ENCODE measurements at regions not wholly inside any gene's neighbourhood (a gene's known extent, or its start where the extent isn't known, plus 50 kb on each side); places are given as distances from the start of the nearest gene placed in this dataset.

DNA sequence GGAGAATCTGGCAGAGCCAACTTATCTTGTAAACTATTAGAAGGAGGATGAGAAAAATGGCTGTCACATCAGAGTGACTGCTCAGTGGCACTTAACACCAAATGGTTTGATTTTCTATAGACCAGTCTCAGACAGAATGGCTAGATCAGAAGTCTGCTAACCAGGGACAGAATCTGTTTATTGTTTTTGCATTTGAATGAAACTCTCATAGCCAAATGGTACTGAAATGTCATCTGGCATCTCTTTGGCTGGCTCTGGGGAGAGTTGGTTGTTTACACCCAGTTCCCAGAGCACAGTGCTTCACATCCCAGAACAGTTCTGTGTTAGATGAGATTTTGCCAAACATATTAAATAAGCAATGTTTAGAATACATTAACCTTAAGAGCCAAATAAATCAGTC, 106.6 kb upstream of the HMHB1 start:
- DNase-seq (no peak), ATAC-seq (no peak)
- no peak overlapping the region for H3K27ac ChIP-seq (ENCODE audit: low read length)
- no peak overlapping the region for H3K4me3 ChIP-seq (ENCODE audit: low read length)
- H3K4me1 ChIP-seq (ENCODE audit: control insufficient read depth, insufficient read depth, low read length) = peaks cover 5% of the 10 kb centered on the region
- no peaks in the 10 kb centered on the region for H3K9me3 ChIP-seq (ENCODE audit: control insufficient read depth, low read length)
- no peaks in the 10 kb centered on the region for H3K27me3 ChIP-seq (ENCODE audit: control insufficient read depth, insufficient read depth)
- intact Hi-C loops (cut with DNase I) = no loop called here

DNA sequence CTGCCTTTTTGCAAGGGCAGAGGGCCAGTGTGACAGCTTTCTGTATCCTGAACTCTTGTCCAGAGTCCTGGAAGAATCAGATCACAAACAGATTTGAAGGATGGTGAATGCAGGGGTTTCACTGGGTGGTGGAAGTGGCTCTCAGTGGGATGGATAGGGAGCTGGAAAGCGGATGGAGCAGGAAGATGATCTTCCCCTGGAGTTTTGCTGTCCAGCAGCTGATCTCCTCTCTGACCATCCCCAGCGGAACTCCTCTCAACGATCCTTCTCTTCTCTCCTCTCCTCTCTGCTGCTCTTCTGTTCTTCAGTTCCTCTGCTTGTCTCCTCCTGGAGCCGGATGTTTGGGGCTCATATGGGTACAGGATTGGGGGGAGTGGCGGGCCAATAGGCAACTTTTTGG, 108.3 kb upstream of the HMHB1 start:
- intact Hi-C loops (cut with DNase I) = no loop called here
- H3K27me3 ChIP-seq (ENCODE audit: control insufficient read depth, insufficient read depth) = no peaks in the 10 kb centered on the region
- 96% methylated on average over 5 of the region's 5 CpGs for WGBS
- H3K4me3 ChIP-seq (ENCODE audit: low read length) = no peak overlapping the region
- DNase-seq = no peak
- peaks cover 2% of the 10 kb centered on the region for H3K4me1 ChIP-seq (ENCODE audit: control insufficient read depth, insufficient read depth, low read length)
- H3K9me3 ChIP-seq (ENCODE audit: control insufficient read depth, low read length) = no peaks in the 10 kb centered on the region
- H3K27ac ChIP-seq (ENCODE audit: low read length) = no peak overlapping the region
- no peak for ATAC-seq

DNA sequence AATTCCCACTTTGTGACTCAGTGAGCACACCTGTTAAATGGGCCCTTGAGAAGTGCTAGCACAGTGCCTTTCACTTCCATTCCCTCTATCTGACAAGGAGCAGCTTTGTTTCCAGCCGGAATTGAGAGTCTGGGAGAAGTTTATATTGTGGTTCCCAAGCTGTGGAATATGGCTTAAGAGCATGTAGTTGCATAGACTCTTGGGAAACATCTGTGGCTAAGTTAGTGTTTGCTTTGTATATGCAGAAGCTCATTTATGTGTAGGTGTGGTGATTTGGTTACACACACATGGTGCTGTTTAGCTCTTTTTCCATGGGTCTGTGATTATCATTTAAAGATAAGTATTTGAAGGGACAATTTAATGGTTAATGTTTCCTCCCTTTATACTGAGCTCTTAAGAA, 110.5 kb upstream of the HMHB1 start:
- H3K4me3 ChIP-seq (ENCODE audit: low read length) = no peak overlapping the region
- no peaks in the 10 kb centered on the region for H3K4me1 ChIP-seq (ENCODE audit: control insufficient read depth, insufficient read depth, low read length)
- DNase-seq (no peak), ATAC-seq (no peak)
- intact Hi-C loops (cut with DNase I) = no loop called here
- 88% methylated on average over 1 of the region's 1 CpG for WGBS
- H3K27me3 ChIP-seq (ENCODE audit: control insufficient read depth, insufficient read depth) = no peaks in the 10 kb centered on the region
- no peak overlapping the region for H3K27ac ChIP-seq (ENCODE audit: low read length)
- no peaks in the 10 kb centered on the region for H3K9me3 ChIP-seq (ENCODE audit: control insufficient read depth, low read length)

DNA sequence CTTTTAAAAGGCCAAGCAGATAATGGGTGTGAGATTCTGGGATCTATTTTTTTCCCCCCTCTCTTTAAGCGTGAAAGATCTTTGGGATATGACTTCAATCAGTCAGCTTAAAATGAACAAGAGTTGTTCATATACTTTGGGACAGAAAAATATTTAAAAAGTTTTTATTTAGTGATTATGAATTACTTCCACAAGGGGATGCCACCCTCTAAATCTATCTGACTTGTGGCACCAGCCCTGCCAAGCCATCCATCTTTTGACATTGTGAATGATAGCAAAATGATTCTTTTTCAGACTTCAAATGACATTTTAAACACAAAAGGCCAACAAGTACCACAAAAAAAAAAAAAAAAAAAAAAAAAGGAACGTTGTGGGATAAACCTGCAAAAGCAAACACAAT, 111.0 kb upstream of the HMHB1 start:
- no peaks in the 10 kb centered on the region for H3K9me3 ChIP-seq (ENCODE audit: control insufficient read depth, low read length)
- H3K4me3 ChIP-seq (ENCODE audit: low read length) = no peak overlapping the region
- DNase-seq (no peak), ATAC-seq (no peak)
- no peaks in the 10 kb centered on the region for H3K4me1 ChIP-seq (ENCODE audit: control insufficient read depth, insufficient read depth, low read length)
- intact Hi-C loops (cut with DNase I) = no loop called here
- H3K27ac ChIP-seq (ENCODE audit: low read length) = no peak overlapping the region
- 88% methylated on average over 2 of the region's 2 CpGs for WGBS
- H3K27me3 ChIP-seq (ENCODE audit: control insufficient read depth, insufficient read depth) = no peaks in the 10 kb centered on the region

DNA sequence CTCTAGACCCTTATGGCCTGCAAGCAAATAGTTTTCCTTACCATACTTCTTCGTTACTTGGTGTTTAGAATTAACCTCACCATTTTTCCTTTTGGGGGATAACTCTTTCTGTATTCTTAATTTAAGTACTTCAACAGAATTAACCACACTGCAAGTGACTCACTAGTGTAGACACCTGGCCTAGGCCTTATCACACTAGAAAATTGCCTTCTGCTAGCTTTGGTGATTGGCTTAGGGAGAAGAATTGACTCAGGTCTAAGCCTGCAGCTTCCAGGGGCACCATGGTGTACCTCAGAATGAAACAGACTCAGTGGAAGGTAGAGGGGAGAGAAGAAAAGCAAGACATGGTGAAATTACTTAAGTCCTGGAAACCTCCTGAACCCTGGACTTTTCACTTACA, 112.8 kb upstream of the HMHB1 start:
- DNase-seq = no peak
- ATAC-seq = no peak
- H3K9me3 ChIP-seq (ENCODE audit: control insufficient read depth, low read length) = no peaks in the 10 kb centered on the region
- H3K4me3 ChIP-seq (ENCODE audit: low read length) = no peak overlapping the region
- peaks cover 3% of the 10 kb centered on the region for H3K4me1 ChIP-seq (ENCODE audit: control insufficient read depth, insufficient read depth, low read length)
- 100% methylated on average over 1 of the region's 1 CpG for WGBS
- intact Hi-C loops (cut with DNase I) = no loop called here
- H3K27ac ChIP-seq (ENCODE audit: low read length) = no peak overlapping the region
- no peaks in the 10 kb centered on the region for H3K27me3 ChIP-seq (ENCODE audit: control insufficient read depth, insufficient read depth)

DNA sequence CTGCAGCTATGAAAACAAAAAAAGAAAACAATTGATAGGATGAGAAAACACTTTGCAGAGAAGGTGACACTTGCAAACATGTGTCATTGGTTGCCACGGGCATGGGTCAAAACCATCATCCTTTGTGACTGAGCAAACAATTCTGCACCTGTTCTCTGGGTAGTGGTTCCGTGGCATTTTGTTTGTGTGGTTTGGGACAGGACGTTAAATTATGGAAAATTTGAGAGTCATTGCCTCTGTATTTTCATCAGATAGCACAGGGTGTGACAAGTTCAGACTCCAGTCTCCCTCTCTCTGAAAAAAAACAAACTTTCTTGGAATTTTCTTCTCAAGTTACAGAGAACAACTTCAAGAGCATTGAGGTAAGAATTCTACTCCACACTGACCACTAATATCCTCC, 113.4 kb upstream of the HMHB1 start:
- DNase-seq (no peak), ATAC-seq (no peak)
- Histone ChIP-seq H3K9me3 (ENCODE audit: control insufficient read depth, low read length) (no peaks in the 10 kb centered on the region), H3K4me3 (ENCODE audit: low read length) (no peak overlapping the region), H3K27me3 (ENCODE audit: control insufficient read depth, insufficient read depth) (no peaks in the 10 kb centered on the region), H3K27ac (ENCODE audit: low read length) (no peak overlapping the region), H3K4me1 (ENCODE audit: control insufficient read depth, insufficient read depth, low read length) (peaks cover 3% of the 10 kb centered on the region)
- intact Hi-C loops (cut with DNase I) = no loop called here
- WGBS = 82% methylated on average over 3 of the region's 3 CpGs

DNA sequence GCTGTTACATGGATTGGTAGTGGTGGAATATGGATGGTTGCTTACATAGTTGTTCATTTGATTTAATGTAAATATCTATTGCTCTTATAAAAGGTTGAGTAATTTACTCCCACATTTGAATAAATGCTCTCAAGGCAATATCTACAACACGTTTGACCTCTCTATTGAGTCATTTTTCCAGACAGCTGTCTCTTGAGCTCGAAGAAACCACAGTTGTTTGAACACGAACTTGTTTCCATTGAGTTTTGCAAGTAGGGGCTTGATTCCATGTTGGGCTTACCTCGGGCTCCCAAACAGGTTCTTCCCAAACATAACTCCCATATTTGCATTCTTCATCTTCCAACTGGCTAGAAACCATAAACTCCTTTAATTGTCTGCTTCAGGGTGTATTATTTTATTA, 115.0 kb upstream of the HMHB1 start:
- WGBS = 88% methylated on average over 4 of the region's 4 CpGs
- ATAC-seq = no peak
- no peak for DNase-seq
- Histone ChIP-seq H3K9me3 (ENCODE audit: control insufficient read depth, low read length) (no peaks in the 10 kb centered on the region), H3K4me1 (ENCODE audit: control insufficient read depth, insufficient read depth, low read length) (peaks cover 8% of the 10 kb centered on the region), H3K27ac (ENCODE audit: low read length) (no peak overlapping the region), H3K4me3 (ENCODE audit: low read length) (no peak overlapping the region), H3K27me3 (ENCODE audit: control insufficient read depth, insufficient read depth) (no peaks in the 10 kb centered on the region)
- intact Hi-C loops (cut with DNase I) = no loop called here

DNA sequence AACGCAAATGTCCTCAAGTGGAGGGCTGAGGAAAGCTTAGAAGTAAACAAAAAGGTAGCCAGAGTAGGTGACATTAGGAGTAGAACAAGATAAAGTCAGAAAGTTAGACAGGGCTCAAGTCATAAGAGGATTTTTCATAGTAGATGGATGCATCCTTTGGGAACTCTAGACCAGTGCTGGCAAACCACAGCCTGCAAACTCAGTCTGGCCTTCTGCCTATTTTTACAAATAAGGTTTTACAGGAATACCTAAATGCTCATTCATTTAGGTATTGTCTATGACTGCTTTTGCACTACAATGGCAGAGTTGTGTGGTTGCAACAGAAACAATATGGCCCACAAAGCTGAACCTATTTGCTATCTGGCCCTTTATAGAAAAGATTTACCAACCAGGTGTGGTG, 116.0 kb upstream of the HMHB1 start:
- H3K4me1 ChIP-seq (ENCODE audit: control insufficient read depth, insufficient read depth, low read length) = peaks cover 8% of the 10 kb centered on the region
- 56% methylated on average over 1 of the region's 1 CpG for WGBS
- ATAC-seq = no peak
- no peak overlapping the region for H3K27ac ChIP-seq (ENCODE audit: low read length)
- intact Hi-C loops (cut with DNase I) = no loop called here
- H3K9me3 ChIP-seq (ENCODE audit: control insufficient read depth, low read length) = no peaks in the 10 kb centered on the region
- H3K4me3 ChIP-seq (ENCODE audit: low read length) = no peak overlapping the region
- no peak for DNase-seq
- no peaks in the 10 kb centered on the region for H3K27me3 ChIP-seq (ENCODE audit: control insufficient read depth, insufficient read depth)

DNA sequence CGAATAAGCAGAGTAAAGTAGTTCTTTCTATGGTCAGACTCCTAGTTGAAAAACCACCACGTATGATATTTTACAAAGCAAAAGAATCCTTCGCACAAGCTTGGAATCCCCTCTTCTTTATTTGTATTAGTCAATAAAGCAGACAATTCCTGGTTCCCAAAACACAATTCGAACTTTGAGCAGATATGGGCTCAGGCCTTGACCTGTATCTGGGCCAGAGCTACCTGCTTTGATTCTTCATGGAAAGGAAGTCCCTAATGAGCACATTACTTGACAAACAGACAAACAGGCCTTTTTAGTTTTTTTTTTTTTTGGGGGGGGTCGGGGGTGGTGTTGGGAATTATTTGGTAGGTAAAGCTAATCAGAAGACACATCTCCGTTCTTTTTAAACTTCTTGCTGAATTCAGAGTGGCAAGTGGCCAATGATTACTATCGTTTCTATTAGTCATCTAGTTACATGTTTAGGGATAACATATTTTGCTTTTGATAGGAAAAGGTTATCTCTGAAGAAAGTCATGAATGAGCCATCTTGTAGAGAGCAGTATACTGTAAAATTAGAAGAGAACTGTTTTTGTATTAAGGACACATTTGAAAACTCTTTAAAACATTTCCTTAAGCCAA, 116.6 kb upstream of the HMHB1 start:
- H3K27me3 ChIP-seq (ENCODE audit: control insufficient read depth, insufficient read depth) = no peaks in the 10 kb centered on the region
- H3K4me3 ChIP-seq (ENCODE audit: low read length) = no peak overlapping the region
- 82% methylated on average over 7 of the region's 7 CpGs for WGBS
- no peak overlapping the region for H3K27ac ChIP-seq (ENCODE audit: low read length)
- peaks cover 8% of the 10 kb centered on the region for H3K4me1 ChIP-seq (ENCODE audit: control insufficient read depth, insufficient read depth, low read length)
- intact Hi-C loops (cut with DNase I) = no loop called here
- DNase-seq = no peak
- H3K9me3 ChIP-seq (ENCODE audit: control insufficient read depth, low read length) = no peaks in the 10 kb centered on the region
- ATAC-seq = no peak

DNA sequence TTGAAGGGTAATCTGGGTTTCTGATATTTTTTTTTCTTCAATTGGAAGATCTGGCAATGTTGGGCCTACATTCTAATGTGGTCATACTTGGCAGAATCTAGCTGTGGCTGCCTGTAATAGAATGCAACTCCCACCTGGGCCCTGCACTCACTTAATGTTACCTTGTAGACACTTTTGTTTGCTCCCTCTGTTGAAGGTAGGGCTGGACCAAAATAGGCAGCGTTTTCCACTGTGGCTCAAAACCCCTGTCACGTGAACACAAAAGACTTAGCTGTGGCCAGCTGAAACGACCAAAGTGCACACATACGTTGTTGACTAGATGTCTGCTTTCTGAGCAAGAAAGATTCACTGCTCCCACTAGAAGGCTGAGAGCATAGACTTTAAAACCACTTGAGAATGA, 117.6 kb upstream of the HMHB1 start:
- DNase-seq (no peak), ATAC-seq (no peak)
- no peak overlapping the region for H3K27ac ChIP-seq (ENCODE audit: low read length)
- H3K9me3 ChIP-seq (ENCODE audit: control insufficient read depth, low read length) = no peaks in the 10 kb centered on the region
- WGBS = 69% methylated on average over 4 of the region's 4 CpGs
- no peak overlapping the region for H3K4me3 ChIP-seq (ENCODE audit: low read length)
- intact Hi-C loops (cut with DNase I) = no loop called here
- peaks cover 8% of the 10 kb centered on the region for H3K4me1 ChIP-seq (ENCODE audit: control insufficient read depth, insufficient read depth, low read length)
- H3K27me3 ChIP-seq (ENCODE audit: control insufficient read depth, insufficient read depth) = no peaks in the 10 kb centered on the region

DNA sequence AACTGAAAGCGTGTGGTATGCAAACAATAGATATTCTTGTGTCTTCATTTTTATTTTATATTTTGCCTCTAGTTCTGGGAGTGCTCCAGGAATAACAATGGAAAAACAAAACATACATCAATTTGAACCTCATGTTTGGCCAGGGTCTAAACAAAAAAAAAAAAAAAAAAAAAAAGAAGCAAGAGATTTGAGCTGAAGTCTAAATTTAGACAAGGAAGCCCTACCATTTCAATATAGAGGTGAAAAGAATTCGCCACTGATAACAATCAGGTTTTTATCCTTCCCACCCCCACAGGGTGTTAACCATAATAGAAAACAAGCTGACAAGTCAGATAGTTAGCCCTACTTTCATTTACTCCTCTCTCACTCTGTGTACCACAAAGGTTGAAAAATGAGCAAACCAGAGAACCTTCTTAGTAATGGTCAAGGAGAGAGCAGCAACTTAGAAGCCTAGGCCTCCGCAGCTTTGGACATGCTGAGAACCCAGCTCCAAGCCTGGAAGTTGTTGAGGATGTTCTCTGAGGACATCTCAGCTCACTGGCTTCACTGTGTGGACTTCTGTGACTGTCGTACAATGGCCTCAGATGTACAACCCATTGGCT, 118.2 kb upstream of the HMHB1 start:
- WGBS = 52% methylated on average over 4 of the region's 4 CpGs
- no peak for ATAC-seq
- Histone ChIP-seq H3K27ac (ENCODE audit: low read length) (no peak overlapping the region), H3K9me3 (ENCODE audit: control insufficient read depth, low read length) (no peaks in the 10 kb centered on the region), H3K4me1 (ENCODE audit: control insufficient read depth, insufficient read depth, low read length) (peaks cover 8% of the 10 kb centered on the region), H3K4me3 (ENCODE audit: low read length) (no peak overlapping the region), H3K27me3 (ENCODE audit: control insufficient read depth, insufficient read depth) (no peaks in the 10 kb centered on the region)
- intact Hi-C loops (cut with DNase I) = no loop called here
- DNase-seq = no peak

DNA sequence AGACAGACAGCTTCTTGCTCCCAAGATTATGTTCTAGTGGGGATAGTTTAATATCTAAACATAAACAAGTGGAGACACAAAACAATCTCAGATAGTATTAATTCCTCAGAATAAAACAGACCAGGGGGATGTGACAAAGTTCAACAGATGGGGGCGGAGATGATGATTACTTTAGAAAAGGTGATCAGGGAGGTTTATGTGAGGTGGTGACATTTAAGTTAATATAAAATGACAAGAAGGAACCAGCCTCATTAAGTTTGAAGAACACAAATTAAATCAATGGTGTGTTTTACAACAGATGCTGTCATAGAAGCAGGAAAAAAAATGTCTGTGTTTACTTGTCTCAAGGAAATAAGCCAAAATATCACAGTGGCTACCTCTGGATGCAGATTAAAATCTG, 119.6 kb upstream of the HMHB1 start:
- intact Hi-C loops (cut with DNase I) = no loop called here
- peaks cover 8% of the 10 kb centered on the region for H3K4me1 ChIP-seq (ENCODE audit: control insufficient read depth, insufficient read depth, low read length)
- H3K27me3 ChIP-seq (ENCODE audit: control insufficient read depth, insufficient read depth) = no peaks in the 10 kb centered on the region
- H3K27ac ChIP-seq (ENCODE audit: low read length) = no peak overlapping the region
- DNase-seq = no peak
- ATAC-seq = no peak
- 92% methylated on average over 1 of the region's 1 CpG for WGBS
- no peaks in the 10 kb centered on the region for H3K9me3 ChIP-seq (ENCODE audit: control insufficient read depth, low read length)
- no peak overlapping the region for H3K4me3 ChIP-seq (ENCODE audit: low read length)

All from right cardiac atrium (tissue), 5 donors.